ENCODE measurements at regions not wholly inside any gene's neighbourhood (a gene's known extent, or its start where the extent isn't known, plus 50 kb on each side); places are given as distances from the start of the nearest gene placed in this dataset.

DNA sequence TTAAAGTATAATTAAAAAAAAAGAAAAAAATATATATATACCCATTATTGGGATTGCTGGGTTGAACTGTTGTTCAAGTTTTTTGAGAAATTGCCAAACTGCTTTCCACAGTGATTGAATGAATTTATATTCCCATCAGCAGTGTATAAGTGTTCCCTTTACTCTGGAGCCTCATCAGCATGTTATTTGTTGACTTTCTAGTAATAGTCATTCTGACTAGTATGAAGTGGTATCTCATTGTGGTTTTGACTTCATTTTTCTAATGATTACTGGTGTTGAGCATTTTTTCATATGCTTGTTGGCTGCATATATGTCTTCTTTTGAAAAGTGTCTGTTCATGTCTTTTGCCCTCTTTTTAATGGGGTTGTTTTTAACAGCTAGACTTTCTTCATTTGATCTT, 1260.8 kb upstream of the GJE1 start:
- DNase-seq: no peak

DNA sequence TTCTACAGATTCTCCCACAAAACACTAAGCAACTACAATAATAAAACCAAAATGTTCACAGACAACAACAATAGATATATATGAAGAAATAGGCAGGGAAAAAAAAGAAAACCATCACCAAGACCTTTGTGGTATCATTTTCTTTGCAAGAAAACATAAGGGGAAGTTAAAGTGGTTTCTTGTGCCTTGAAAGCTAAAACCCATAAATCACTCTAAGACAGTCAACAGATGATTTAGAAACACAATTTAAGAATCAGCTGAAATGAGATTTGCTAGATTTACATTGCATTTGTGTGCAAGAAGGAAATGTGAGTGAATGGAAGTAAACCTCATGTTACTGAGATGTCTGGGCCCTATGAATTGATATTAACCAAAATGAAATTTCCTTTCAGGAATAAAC, 1265.4 kb upstream of the GJE1 start:
- no peak for DNase-seq

DNA sequence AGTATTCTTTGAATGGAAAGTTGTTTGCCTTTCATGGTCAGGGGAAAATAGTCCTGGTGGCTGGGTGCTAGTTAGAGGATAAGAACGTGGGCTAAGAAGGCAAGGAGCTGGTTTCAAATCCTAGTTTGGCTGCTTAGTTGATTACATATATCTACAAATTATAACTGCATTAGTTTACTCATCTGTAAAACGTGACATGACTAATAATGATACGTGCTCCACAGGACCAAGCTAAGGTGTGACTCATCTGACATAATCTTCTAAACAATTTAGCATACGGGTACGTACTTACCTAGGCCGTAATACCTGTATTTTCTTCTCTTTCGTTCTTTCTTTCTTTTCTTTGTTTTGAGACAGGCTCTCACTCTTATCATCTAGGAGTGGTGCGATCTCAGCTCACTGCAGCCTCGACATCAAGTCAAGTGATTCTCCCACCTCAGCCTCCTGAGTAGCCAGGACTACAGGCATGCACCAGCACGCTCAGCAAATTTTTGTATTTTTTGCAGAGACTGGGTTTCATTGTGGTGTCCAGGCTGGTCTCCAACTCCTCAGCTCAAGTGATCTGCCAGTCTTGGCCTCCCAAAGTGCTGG, 1274.2 kb upstream of the GJE1 start:
- DNase-seq: no peak

DNA sequence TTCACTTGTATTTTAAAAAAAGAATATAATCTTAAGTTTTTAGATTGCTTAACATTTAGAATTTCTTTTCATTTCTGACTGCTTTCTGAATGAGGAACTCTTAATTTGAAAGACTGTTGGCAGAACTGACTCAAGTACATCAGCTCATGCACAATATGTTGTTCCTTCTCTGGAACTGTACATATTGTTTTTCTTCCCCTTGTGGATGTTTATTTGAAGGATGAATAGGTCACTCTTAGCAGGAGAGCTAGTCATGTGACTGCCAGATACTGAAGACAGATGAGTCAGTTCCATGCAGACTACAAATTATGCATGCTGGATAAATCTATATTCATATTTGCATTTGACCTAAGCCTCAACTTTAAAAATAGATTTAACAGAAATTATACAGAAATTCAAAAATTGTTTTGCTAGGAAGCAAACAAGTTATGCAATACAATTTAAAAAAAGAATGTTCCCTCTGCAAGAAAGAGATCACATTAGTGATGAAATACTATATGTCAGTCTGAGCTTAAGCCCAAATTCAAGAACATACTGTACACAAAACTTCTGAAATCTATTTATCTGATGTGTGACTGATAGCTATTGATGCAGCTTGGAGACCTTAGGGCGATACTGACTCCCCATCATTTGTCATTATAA, 1274.9 kb upstream of the GJE1 start:
- DNase-seq: no peak

- DNase-seq: no peak
These were observed 1277.2 kb upstream of the GJE1 start for GRCh38 chr6:140855520-140855919.

DNA sequence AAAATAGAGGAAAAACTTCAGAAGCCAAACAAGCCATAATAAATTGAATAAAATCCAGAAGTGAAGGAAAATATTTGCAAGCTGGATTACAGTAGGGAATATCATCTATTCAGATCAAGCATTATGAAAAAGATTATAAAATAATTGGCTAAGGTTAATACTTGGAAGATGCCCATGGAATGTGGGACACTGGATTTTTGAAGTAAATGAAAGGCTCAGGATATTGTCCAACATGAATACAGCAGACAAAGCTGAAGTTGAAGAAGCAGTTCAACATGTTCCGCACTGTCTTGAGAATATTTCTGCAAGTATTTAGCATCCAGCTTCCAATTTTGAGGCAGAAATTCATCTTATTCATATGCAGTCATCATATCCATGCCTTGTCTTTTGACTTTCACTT, 1278.4 kb upstream of the GJE1 start:
- DNase-seq: no peak

GRCh38 chr6:140850438-140850837, 1282.3 kb upstream of the GJE1 start:
- no peak for DNase-seq

GRCh38 chr6:140849456-140849855, 1283.3 kb upstream of the GJE1 start:
- no peak for DNase-seq

- no peak for DNase-seq
These were observed 1285.5 kb upstream of the GJE1 start for GRCh38 chr6:140847262-140847645.

DNA sequence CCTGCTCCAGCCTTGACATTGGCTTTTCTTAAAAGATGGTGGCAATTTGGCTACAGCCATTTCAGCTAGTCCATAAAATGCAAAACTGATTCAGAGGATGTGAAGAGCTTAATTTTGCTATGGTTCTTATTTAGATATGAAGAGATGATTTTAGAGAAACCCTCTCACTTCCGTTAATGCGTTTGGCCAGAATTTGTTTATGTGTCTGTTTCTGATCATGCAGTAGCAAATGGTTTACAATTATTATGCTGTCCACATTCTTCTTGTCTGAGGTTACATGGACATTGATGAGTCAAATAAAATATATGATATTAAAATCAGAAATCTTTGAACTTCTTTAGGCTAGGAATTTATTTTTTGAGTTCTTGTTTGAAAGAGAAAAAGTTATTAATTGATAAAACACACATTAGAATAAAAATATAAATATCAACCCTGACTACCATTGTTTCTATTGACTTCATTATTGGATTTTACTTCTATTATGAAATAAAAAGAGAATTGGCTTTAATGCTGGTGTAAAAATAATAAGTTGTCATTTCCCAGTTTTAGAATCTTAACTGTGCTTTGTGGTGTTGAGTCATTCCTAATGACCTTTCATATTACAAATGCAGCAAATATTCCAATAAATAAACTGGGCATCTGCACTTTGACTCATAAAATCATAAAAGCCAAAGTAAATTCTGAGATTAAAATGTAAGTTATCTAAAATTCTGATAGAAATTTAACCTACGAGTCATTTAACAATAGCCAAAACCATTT, 1286.0 kb upstream of the GJE1 start:
- DNase-seq: no peak

DNA sequence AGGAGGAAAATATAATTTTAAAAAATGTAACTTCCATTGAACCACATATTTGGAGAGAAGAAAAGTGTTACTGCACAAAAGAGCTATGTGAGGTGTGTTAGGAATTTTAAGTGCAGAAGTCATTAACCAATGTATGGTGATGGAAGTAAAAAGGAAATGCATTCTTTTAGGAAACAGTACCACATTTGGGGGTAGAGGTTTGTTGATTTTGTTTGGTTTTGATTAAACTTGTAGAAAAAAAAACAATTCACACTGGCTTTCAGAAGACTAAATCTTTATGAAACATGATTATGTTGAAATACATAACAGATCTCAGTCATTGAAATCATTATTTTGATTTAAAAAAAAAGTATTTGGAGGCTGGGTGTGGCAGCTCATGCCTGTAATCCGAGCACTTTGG, 1287.0 kb upstream of the GJE1 start:
- no peak for DNase-seq

GRCh38 chr6:140844167-140844566, 1288.6 kb upstream of the GJE1 start:
- no peak for DNase-seq

DNA sequence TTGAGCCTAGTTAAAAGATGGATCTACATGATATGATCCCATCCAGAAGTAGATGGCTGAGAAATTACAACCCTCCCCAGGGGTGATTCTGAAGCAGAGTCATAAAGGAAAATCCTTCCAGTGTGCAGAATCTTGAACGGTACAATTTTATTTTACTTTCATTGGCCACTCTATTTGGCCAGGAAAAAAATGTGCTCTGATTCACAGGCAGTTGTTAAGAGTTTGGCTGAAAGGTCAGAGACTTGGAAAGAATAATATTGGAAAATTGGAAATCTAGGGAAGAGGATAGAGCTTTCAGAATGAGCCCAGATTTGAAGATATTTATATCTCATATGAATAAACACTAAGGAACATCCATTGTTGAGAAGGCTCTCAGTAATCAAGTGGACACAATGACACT, 1299.3 kb upstream of the GJE1 start:
- DNase-seq: no peak

DNA sequence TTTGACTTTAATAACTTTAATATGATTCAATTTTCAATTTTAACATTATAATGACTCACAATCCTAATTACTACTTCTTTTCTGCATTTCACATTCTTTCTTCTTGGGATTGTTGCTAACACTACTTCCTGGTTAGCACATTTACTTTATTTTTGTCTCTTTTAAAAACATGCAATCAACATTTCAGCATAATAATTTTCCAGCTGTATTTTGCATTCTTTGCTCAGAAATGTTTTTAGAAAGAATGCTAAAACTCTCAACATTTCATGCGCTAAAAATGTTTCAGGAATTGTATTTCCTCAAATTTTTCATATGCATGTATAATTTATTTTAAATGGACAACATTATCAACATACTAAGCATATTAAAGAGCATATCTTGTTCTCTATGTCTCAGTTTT, 1302.1 kb upstream of the GJE1 start:
- no peak for DNase-seq

- DNase-seq: no peak
These were observed 1303.9 kb upstream of the GJE1 start for GRCh38 chr6:140828856-140829255.

DNA sequence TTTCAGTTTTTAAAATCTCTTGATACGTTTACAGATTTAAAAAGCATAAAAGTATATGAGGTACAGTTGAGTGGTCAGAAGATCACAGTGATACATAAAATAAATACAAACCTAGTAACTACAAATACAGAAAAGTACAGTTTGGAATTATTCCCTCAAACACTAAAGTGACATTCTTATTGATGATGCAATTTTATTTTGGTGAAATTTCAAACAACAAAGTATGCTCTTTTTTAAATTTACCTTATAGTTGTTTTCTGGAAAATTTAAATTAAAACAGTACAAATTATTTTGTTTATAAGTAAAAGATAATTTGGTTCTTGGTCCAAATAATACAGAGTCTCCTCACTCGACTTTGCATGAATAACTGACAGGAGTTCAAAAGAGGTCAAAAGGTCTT, 1305.1 kb upstream of the GJE1 start:
- DNase-seq: no peak

- no peak for DNase-seq
These were observed 1307.0 kb upstream of the GJE1 start for GRCh38 chr6:140825731-140826130.

GRCh38 chr6:140824595-140824994, 1308.1 kb upstream of the GJE1 start:
- DNase-seq: no peak

GRCh38 chr6:140821196-140821595, 1311.5 kb upstream of the GJE1 start:
- DNase-seq: no peak

DNA sequence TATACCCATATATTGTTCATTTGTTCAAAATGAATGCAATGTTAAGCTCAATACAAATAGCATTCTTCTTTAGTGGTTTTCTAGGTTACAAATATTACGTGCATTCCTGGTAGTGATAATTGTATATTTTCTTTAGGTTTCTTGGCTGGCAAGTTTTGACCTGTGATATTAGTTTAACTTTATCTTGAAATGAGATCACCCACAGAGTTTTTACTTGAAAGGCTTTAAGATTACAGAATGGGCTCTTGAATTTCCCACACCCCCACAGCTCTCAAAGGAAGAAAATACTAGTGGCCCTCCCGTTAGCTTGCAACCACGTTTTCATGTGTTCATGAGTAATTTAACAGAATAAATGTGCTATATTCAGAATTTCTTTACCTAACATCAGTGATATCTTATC, 1315.5 kb upstream of the GJE1 start:
- DNase-seq: no peak

DNA sequence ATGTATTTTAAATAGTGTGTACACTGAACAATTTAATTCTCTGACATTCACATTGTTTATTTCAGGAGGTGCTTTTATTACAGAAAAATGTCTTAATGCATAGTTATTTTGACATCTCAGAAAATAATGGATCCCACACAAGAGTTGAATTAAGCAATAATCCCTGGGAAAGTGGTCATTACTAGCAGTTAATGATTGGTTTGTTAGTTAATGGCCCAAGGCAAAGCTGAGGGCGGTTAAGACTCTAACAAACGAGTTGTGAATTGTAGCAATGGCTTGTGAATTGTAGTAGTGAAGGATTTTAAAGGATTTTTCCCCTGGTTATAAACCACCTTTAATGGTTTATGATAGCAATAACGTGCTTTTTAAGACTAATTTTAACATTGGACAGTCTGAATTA, 1316.0 kb upstream of the GJE1 start:
- DNase-seq: no peak

DNA sequence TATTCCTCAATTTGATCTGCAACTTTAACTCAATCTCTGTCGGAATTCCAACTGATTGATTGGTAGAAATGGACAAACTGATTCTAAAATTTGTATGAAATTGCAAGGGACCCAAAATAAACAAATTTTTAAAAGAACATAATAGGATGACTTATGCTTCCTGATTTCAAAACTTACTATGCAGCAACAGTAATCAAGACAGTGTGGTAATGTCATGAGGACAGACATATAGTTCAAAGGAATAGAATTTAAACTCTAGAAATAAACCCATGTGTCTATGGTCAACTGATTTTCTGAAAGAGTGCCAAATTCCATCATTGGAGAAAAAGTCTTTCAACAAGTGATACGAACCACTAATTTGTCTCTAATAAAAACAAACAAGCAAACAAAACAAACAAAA, 1320.1 kb upstream of the GJE1 start:
- DNase-seq: no peak

DNA sequence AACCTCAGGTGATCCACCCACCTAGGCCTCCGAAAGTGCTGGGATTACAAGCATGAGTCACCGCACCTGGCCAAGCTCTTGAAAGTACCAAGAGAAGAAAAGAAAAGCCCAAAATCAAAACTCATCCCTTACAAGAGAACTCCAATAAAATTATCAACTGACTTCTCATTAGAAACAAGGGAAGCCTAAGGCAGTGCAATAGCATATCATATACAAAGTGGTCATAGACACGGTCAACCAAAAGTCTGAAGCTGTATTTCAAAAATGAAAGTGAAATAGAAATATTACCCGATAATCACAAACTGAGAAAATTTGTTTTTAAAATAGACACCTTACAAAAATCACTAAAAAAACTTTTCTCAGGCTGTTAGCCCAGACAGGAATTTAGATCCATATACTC, 1321.1 kb upstream of the GJE1 start:
- DNase-seq: no peak

DNA sequence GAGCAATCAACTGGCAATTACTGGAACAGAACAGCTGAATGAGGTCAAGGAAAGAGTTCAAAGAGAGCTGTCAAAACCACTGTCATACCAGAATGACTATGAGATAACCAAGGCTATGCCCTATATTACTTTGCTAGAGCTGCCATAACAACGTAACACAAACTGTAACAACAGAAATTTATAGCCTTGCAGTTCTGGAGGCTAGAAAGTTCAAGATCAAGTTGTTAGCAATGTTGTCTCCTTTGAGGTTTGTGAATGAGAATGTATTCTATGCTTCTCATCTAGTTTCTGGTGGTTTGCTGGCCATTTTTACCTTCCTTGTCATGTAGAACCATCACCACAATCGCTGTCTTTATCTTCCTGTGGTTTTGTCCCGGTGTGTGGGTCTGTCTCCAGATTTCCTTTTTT, 1323.0 kb upstream of the GJE1 start:
- no peak for DNase-seq

GRCh38 chr6:140806431-140806830, 1326.3 kb upstream of the GJE1 start:
- no peak for DNase-seq
